GM19324 (cell line): ENCODE measurements at regions not wholly inside any gene's neighbourhood (a gene's known extent, or its start where the extent isn't known, plus 50 kb on each side); places are given as distances from the start of the nearest gene placed in this dataset.
"Not testable (repeated sequence)": the region's sequence is repeated elsewhere in the genome, so short reads cannot be mapped to it uniquely, and the experiment has no call there.

Source experiments
- ATAC-seq: cut with Tn5 transposase; IDR thresholded peaks from one replicate; pipeline ENCODE4 v1.9.1; 2021; ENCODE audit warnings: mild to moderate bottlenecking, moderate library complexity; ENCODE audit not compliant: unreplicated experiment, low FRiP score

GRCh38 chrX:15127010-15127409 is 142.9 kb downstream of the ASB9 start:
- no peak for ATAC-seq

DNA sequence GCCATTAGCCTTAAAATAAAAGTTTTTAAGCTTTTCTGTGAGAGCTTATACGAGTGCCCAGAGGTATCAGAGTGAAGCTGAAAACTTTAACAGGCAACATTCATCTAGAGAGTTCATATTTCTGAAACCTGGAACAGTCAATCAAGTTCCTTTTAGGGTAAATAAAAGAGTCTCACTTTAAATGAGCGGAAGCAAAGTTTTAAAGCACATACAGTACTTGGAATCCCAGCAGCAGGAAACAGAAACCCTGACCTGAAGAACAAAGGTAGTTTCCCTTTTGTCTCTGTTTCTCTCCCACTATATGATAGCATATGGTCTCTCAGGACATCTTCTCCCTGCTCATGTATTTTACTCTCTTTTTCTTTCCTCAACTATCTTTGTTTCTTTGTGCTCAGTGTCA is 153.0 kb downstream of the ASB9 start:
- ATAC-seq = no peak

GRCh38 chrX:15114743-15115566 is 154.9 kb downstream of the ASB9 start:
- no peak for ATAC-seq

- no peak for ATAC-seq
Observed at GRCh38 chrX:15107367-15107988, 162.4 kb downstream of the ASB9 start.

- ATAC-seq = no peak
Observed at GRCh38 chrX:15098505-15098904, 171.4 kb downstream of the ASB9 start.

- ATAC-seq = no peak
Observed at GRCh38 chrX:15087747-15088146, 182.1 kb downstream of the ASB9 start.

GRCh38 chrX:15073313-15073712 is 196.6 kb downstream of the ASB9 start:
- no peak for ATAC-seq

- no peak for ATAC-seq
Observed at GRCh38 chrX:15072880-15073279, 197.0 kb downstream of the ASB9 start.

DNA sequence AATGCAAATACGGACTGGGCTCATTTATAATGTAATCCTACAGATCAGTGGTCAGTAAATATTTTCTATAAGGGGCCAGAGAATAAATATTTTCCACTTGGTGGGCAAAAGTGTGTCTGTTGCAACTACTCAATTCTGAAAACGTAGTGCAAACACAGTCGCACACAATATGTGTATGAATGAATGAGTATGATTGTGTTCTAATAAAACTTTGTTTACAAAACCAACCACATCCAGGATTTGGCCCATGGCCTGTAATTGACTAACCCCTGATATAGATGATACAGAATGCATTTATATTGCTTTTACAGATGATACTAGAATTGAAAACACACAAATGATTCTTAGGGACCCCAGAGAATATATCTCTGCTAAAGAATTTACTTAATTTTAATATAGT is 197.6 kb downstream of the ASB9 start:
- no peak for ATAC-seq

DNA sequence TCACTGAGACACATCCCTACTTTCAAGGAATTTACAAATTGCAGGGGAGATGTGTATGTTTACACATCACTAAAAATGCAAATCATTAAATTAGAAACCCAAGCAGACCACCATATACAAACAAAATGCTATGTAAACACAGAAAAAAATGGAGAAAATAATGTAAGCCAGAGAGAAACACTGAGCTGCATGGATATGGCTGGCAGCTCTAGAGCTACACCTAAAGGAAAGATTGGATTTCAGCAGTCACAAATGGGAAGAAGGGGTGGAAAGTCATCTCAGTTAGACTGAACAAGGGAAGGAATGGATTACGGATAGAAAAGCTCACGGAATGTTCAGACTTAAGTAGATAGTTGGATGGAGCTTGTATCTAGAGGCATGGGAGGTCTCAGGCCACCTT is 186.3 kb downstream of the MOSPD2 start:
- no peak for ATAC-seq

GRCh38 chrX:15056044-15056443 is 182.8 kb downstream of the MOSPD2 start:
- ATAC-seq = no peak

- no peak for ATAC-seq
Observed at GRCh38 chrX:15055146-15055930, 182.1 kb downstream of the MOSPD2 start.

- no peak for ATAC-seq
Observed at GRCh38 chrX:15050395-15050794, 177.2 kb downstream of the MOSPD2 start.

DNA sequence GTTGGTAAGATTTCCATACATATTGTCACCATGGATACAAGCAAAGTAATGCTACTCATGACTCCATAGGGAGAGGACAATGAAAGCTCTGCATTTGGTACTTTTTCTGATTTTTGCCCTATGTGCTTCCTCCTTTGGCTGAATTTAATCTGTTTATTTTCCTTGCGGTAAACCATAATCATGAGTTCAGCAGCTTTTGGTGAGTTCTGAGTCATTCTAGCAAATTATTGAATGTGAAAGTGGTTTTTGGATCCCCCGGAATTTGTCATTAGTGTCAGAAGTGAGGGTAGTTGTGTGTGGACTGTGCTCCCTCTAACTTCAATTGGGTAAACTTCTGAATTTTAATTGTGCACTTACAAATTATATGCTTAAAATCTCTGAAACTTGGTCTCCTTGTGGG is 170.3 kb downstream of the MOSPD2 start:
- ATAC-seq = no peak

DNA sequence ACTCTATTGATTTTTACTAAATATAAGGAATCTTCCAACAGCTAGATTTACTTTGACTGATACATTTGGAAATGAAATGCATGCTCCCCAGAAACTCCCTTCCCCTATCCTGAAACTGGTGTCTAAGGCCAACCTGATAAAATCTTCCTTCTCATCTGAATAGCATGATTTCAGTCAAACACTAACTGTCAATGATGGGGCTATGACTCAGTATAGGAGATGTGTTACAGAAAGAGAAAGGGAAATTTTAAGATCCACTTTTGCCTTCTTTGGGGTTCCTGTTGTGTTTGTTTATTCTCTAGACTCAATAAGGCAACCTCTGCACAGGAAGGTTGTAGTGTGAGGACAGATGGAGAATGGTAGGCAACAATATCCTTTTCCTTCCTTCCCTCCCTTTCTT is 160.7 kb downstream of the MOSPD2 start:
- ATAC-seq = no peak

DNA sequence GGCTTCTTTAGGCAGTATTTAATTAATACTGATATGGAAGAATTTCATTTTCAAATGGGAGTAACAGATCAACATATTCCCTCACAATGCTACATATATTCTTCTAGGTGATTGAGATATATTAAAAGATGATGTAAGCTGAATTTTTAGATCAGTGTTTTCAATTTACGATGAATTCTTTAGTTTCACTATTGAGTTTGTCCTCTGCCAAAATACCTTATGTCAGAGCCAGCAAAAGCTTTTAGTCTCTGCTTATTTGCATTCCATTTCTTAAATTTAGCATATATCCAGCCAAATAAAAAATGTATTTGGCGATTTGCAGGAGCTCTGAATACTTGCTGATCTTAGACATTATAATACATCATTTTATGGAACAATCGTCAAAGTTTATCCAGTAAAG is 144.3 kb downstream of the MOSPD2 start:
- ATAC-seq = no peak

GRCh38 chrX:15016051-15016450 is 142.8 kb downstream of the MOSPD2 start:
- ATAC-seq = no peak

DNA sequence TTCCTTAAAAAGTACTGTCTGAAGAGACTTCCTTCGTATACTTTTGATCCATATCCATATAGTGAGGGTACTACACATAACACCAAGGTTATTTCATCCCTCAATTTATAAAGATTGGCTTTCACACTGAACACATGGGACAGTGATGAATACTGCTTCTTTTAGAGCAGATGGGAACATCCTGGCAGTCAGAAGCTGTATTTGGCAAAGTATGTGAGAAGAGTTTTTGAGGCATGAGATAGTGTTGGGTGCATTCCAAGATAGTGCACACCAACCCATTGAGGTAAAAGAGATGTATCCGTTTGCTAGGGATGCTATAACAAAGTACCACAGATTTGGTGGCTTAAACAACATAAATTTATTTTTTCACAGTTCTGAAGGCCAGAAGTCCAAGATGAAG is 141.1 kb downstream of the MOSPD2 start:
- no peak for ATAC-seq

GRCh38 chrX:15013461-15013860 is 140.2 kb downstream of the MOSPD2 start:
- ATAC-seq = no peak

- no peak for ATAC-seq
Observed at GRCh38 chrX:14997271-14997670, 124.0 kb downstream of the MOSPD2 start.

DNA sequence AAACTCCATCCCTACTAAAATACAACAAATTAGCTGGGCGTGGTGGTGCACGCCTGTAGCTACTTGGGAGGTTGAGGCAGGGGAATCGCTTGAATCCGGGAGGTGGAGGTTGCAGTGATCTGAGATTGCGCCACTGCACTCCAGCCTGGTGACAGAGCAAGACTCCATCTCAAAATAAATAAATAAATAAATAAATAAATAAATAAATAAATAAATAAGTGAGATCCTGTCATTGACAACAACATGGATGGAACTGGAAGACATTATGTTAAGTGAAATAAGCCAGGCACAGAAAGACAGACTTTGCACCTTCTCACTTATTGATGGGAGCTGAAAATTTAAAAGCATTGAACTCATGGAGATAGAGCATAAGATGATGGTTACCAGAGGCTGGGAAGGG is 111.2 kb downstream of the MOSPD2 start:
- ATAC-seq = not testable (repeated sequence)
